MCF 10A (cell line): ENCODE measurements at regions not wholly inside any gene's neighbourhood (a gene's known extent, or its start where the extent isn't known, plus 50 kb on each side); places are given as distances from the start of the nearest gene placed in this dataset.

ENCODE experiments used
- BruUV-seq: library from RNA; stranded (reverse); fragments of 400-500 nt; replicated peaks from 2 replicates; lab custom pipeline; 2021; lab: Mats Ljungman, UMichigan
- CTCF ChIA-PET: fragments of 300-600 bp; sonication (Branson Sonifier 250); formaldehyde crosslinking; extraction: SDS; loops from one replicate; lab custom pipeline; 2021; ENCODE audit warnings: antibody characterized with exemption, inconsistent platforms; lab: Yijun Ruan, JAX
- POLR2A ChIA-PET: fragments of 300-600, 350-650 bp; sonication (Branson Sonifier 250); formaldehyde crosslinking; extraction: SDS; loops from one replicate; lab custom pipeline; 2020; ENCODE audit warnings: antibody characterized with exemption, inconsistent platforms; lab: Yijun Ruan, JAX
- DNase-seq: peaks from one replicate; pipeline ENCODE4 v3.0.0-alpha.2; 2018; ENCODE audit not compliant: unreplicated experiment
- H3K27ac Mint-ChIP-seq: one replicate; pipeline ENCODE4 v1.8.0; 2022; ENCODE audit warnings: mild to moderate bottlenecking, low read depth, mixed read lengths; ENCODE audit not compliant: unreplicated experiment
- H3K27me3 Mint-ChIP-seq: one replicate; pipeline ENCODE4 v1.8.0; 2022; ENCODE audit warnings: mixed read lengths; ENCODE audit not compliant: insufficient read depth, unreplicated experiment
- H3K36me3 Mint-ChIP-seq: one replicate; pipeline ENCODE4 v1.8.0; 2022; ENCODE audit warnings: mild to moderate bottlenecking, moderate library complexity, mixed read lengths; ENCODE audit not compliant: insufficient read depth, unreplicated experiment
- H3K4me1 Mint-ChIP-seq: one replicate; pipeline ENCODE4 v1.8.0; 2022; ENCODE audit warnings: mixed read lengths; ENCODE audit not compliant: insufficient read depth, unreplicated experiment
- H3K4me3 Mint-ChIP-seq: one replicate; pipeline ENCODE4 v1.8.0; 2022; ENCODE audit warnings: mild to moderate bottlenecking, moderate library complexity, mixed read lengths; ENCODE audit not compliant: unreplicated experiment
- H3K9me3 Mint-ChIP-seq: one replicate; pipeline ENCODE4 v1.8.0; 2022; ENCODE audit warnings: mixed read lengths; ENCODE audit not compliant: unreplicated experiment
- CTCF ChIP-seq: fragments of 200-600 bp; IDR thresholded peaks from one replicate; pipeline ENCODE4 v1.8.0; 2022; ENCODE audit warnings: antibody characterized with exemption, mild to moderate bottlenecking; ENCODE audit not compliant: unreplicated experiment
- intact Hi-C: fragments of 100-400 bp; cut with micrococcal nuclease; formaldehyde crosslinking; loops from 2 replicates; pipeline ENCODE4 v1.14.1; 2022

GRCh38 chr4:85062466-85062865, 96.0 kb upstream of the WDFY3 start:
- CTCF ChIA-PET, result no interaction called here
- H3K4me1 Mint-ChIP-seq, result no peaks in the 10 kb centered on the region
- no peak overlapping the region for H3K4me3 Mint-ChIP-seq
- H3K27ac Mint-ChIP-seq, result no peak overlapping the region
- BruUV-seq, result no TSS peak
- no peak for TF ChIP-seq CTCF
- intact Hi-C loops, result no loop called here
- H3K36me3 Mint-ChIP-seq, result no peaks in the 10 kb centered on the region
- H3K27me3 Mint-ChIP-seq, result no peaks in the 10 kb centered on the region
- POLR2A ChIA-PET, result no interaction called here
- no peaks in the 10 kb centered on the region for H3K9me3 Mint-ChIP-seq
- no peak for DNase-seq

GRCh38 chr4:85067342-85067741, 100.9 kb upstream of the WDFY3 start:
- DNase-seq, result no peak
- Mint-ChIP-seq H3K4me1 (no peaks in the 10 kb centered on the region), H3K36me3 (no peaks in the 10 kb centered on the region), H3K27ac (no peak overlapping the region), H3K27me3 (no peaks in the 10 kb centered on the region), H3K4me3 (no peak overlapping the region), H3K9me3 (peaks cover 9% of the 10 kb centered on the region)
- POLR2A ChIA-PET, result interaction anchor here (1.3 kb wide), 1 partner anchor 17 kb away, joined by 3 read pairs; no protein-coding TSS in a partner anchor
- CTCF ChIA-PET, result interaction anchor here (0.7 kb wide), 1 partner anchor 16 kb away, joined by 3 read pairs; no protein-coding TSS in a partner anchor
- intact Hi-C loops, result no loop called here
- BruUV-seq, result no TSS peak
- no peak for TF ChIP-seq CTCF

- ChIA-PET CTCF (interaction anchor here (0.9 to 1.6 kb wide), 2 partner anchors 8 to 12 kb away, joined by 3 to 8 read pairs; no protein-coding TSS in a partner anchor), POLR2A (interaction anchor here (0.6 kb wide), 1 partner anchor 678 kb away, joined by 4 read pairs; no protein-coding TSS in a partner anchor)
- Mint-ChIP-seq H3K4me3 (no peak overlapping the region), H3K36me3 (no peaks in the 10 kb centered on the region), H3K9me3 (no peaks in the 10 kb centered on the region), H3K27ac (no peak overlapping the region), H3K27me3 (no peaks in the 10 kb centered on the region), H3K4me1 (no peaks in the 10 kb centered on the region)
- BruUV-seq, result no TSS peak
- DNase-seq, result no peak
- intact Hi-C loops, result no loop called here
- no peak for TF ChIP-seq CTCF
Measured at GRCh38 chr4:85078016-85078415, 111.5 kb upstream of the WDFY3 start.

- no TSS peak for BruUV-seq
- H3K36me3 Mint-ChIP-seq, result peaks cover 4% of the 10 kb centered on the region
- intact Hi-C loops, result no loop called here
- DNase-seq, result no peak
- no peak overlapping the region for H3K27ac Mint-ChIP-seq
- H3K4me3 Mint-ChIP-seq, result no peak overlapping the region
- POLR2A ChIA-PET, result no interaction called here
- no peaks in the 10 kb centered on the region for H3K9me3 Mint-ChIP-seq
- CTCF ChIA-PET, result interaction anchor here (1.2 kb wide), 1 partner anchor 715 kb away, joined by 3 read pairs; no protein-coding TSS in a partner anchor
- H3K4me1 Mint-ChIP-seq, result no peaks in the 10 kb centered on the region
- no peak for TF ChIP-seq CTCF
- H3K27me3 Mint-ChIP-seq, result no peaks in the 10 kb centered on the region
Measured at GRCh38 chr4:85081196-85081595, 114.7 kb upstream of the WDFY3 start.
